ENCODE measurements at regions not wholly inside any gene's neighbourhood (a gene's known extent, or its start where the extent isn't known, plus 50 kb on each side); places are given as distances from the start of the nearest gene placed in this dataset.

DNA sequence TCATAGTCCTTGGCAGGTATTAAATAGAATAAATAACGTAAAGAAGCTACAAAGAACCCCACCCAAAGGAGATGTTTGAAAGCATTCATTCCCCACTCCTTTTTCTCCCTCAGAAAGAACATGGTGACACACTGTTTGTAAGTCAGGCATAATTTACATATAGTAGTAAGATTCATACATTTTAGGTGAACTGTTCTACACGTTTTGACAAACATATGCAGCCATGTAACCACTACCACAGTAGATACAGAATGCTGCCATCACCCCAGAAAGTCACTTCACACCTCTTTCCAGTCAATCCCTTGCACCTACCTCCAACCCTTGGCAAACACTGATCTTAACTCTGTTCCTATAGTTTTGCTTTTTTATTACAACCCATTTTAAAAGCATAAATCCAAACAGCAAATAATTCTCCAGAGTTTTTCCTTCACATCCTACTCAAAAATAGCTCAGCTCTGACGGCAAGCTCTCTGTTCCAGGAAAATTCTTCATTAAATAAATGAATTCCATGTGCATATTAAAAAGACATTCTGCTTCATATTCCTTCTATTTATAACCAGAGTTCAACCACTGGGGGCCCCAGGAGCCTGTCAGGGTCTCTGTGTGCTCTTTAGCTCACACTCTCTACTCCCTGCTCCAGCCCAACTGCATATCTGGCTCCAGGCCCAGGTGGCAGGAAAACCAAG, 258.8 kb downstream of the PLPP3 start:
- TF ChIP-seq CTCF (IDR thresholded peaks at IDR 0.05; ENCODE audit: insufficient read depth, low read length, poor library complexity, severe bottlenecking) = no peak
- Histone ChIP-seq H3K36me3 (ENCODE audit: control insufficient read depth, insufficient read depth, low read length) (no peaks in the 10 kb centered on the region), H3K27me3 (replicated peaks; ENCODE audit: control insufficient read depth, insufficient read depth, low read length) (no peaks in the 10 kb centered on the region), H3K4me3 (replicated peaks; ENCODE audit: low read depth, low read length) (no peak overlapping the region)
- no peak for DNase-seq (ENCODE audit: extremely low read depth, insufficient read length)

GRCh38 chr1:56317722-56318121, 261.6 kb downstream of the PLPP3 start:
- Histone ChIP-seq H3K4me3 (replicated peaks; ENCODE audit: low read depth, low read length) (no peak overlapping the region), H3K27me3 (replicated peaks; ENCODE audit: control insufficient read depth, insufficient read depth, low read length) (no peaks in the 10 kb centered on the region), H3K36me3 (ENCODE audit: control insufficient read depth, insufficient read depth, low read length) (no peaks in the 10 kb centered on the region)
- no peak for TF ChIP-seq CTCF (IDR thresholded peaks at IDR 0.05; ENCODE audit: insufficient read depth, low read length, poor library complexity, severe bottlenecking)
- no peak for DNase-seq (ENCODE audit: extremely low read depth, insufficient read length)

DNA sequence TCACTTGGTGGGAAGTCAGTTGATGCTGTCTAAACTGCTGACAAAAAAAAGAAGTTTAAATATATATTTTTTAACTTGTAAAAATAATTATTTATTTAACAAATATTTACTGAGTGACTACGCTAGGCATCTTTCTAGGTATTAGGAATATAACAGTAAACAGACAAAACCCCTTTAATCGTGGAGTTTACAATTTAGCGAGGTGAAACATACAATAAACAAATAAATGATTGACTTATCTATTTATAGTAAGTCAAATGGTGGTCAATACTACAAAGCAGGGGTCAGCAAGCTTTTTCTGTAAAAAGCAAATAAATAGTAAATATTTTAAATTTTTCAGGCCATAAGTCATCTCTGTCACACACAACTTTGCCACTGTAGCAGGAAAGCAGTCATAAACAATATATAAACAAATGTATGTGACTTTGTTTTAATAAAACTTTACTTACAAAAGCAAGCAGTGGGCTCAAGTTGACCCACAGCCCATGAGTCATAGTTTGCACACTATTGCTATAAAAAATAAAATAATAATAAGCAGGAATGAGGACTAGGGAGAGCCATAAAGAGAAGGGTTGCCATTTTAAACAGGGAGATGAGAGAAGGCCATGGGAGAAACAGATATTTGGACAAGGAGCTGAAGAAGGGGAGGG, 263.9 kb downstream of the PLPP3 start:
- Histone ChIP-seq H3K27me3 (replicated peaks; ENCODE audit: control insufficient read depth, insufficient read depth, low read length) (no peaks in the 10 kb centered on the region), H3K4me3 (replicated peaks; ENCODE audit: low read depth, low read length) (no peak overlapping the region), H3K36me3 (ENCODE audit: control insufficient read depth, insufficient read depth, low read length) (no peaks in the 10 kb centered on the region)
- DNase-seq (ENCODE audit: extremely low read depth, insufficient read length) = no peak
- no peak for TF ChIP-seq CTCF (IDR thresholded peaks at IDR 0.05; ENCODE audit: insufficient read depth, low read length, poor library complexity, severe bottlenecking)

- H3K27me3 ChIP-seq (replicated peaks; ENCODE audit: control insufficient read depth, insufficient read depth, low read length) = no peaks in the 10 kb centered on the region
Measured at GRCh38 chr1:56313560-56313959, 265.8 kb downstream of the PLPP3 start.

GRCh38 chr1:56311766-56312165, 267.6 kb downstream of the PLPP3 start:
- H3K36me3 ChIP-seq (ENCODE audit: control insufficient read depth, insufficient read depth, low read length) = no peaks in the 10 kb centered on the region
- DNase-seq (ENCODE audit: extremely low read depth, insufficient read length) = no peak
- TF ChIP-seq CTCF (IDR thresholded peaks at IDR 0.05; ENCODE audit: insufficient read depth, low read length, poor library complexity, severe bottlenecking) = no peak
- H3K27me3 ChIP-seq (replicated peaks; ENCODE audit: control insufficient read depth, insufficient read depth, low read length) = no peaks in the 10 kb centered on the region
- no peak overlapping the region for H3K4me3 ChIP-seq (replicated peaks; ENCODE audit: low read depth, low read length)

More at GRCh38 chr1:56313560-56313959, 265.8 kb downstream of the PLPP3 start:
- no peaks in the 10 kb centered on the region for H3K36me3 ChIP-seq (ENCODE audit: control insufficient read depth, insufficient read depth, low read length)
- no peak for DNase-seq (ENCODE audit: extremely low read depth, insufficient read length)
- no peak for TF ChIP-seq CTCF (IDR thresholded peaks at IDR 0.05; ENCODE audit: insufficient read depth, low read length, poor library complexity, severe bottlenecking)
- no peak overlapping the region for H3K4me3 ChIP-seq (replicated peaks; ENCODE audit: low read depth, low read length)

Data from GM06990 (cell line).